Stimulated activated CD4-positive, alpha-beta T cell treated with anti-CD3 and anti-CD28 coated beads, Interleukin-2, amount 100 ng/mL, for 24 hours (primary cell): ENCODE measurements at regions not wholly inside any gene's neighbourhood (a gene's known extent, or its start where the extent isn't known, plus 50 kb on each side); places are given as distances from the start of the nearest gene placed in this dataset.
"Not testable (repeated sequence)": the region's sequence is repeated elsewhere in the genome, so short reads cannot be mapped to it uniquely, and the experiment has no call there.

Source experiments
- DNase-seq, 2 donors: peaks; one replicate each; pipeline ENCODE4 v3.0.0-alpha.2; 2020

GRCh38 chr20:40019510-40019909 is 669.5 kb downstream of the MAFB start:
- DNase-seq: no peak

- DNase-seq: no peak
Observed at GRCh38 chr20:40017765-40018164, 671.3 kb downstream of the MAFB start.

- DNase-seq: no peak
Observed at GRCh38 chr20:40016890-40017289, 672.1 kb downstream of the MAFB start.

GRCh38 chr20:40016392-40016791 is 672.6 kb downstream of the MAFB start:
- DNase-seq: no peak

- DNase-seq: not testable (repeated sequence)
Observed at GRCh38 chr20:40012026-40012425, 677.0 kb downstream of the MAFB start.

GRCh38 chr20:40010483-40010882 is 678.6 kb downstream of the MAFB start:
- no peak for DNase-seq

- DNase-seq: no peak
Observed at GRCh38 chr20:40009542-40009941, 679.5 kb downstream of the MAFB start.

- no peak for DNase-seq
Observed at GRCh38 chr20:40008177-40008576, 680.9 kb downstream of the MAFB start.

- DNase-seq: no peak
Observed at GRCh38 chr20:40006168-40006860, 682.7 kb downstream of the MAFB start.

- DNase-seq: not testable (repeated sequence)
Observed at GRCh38 chr20:40004092-40004491, 684.9 kb downstream of the MAFB start.

GRCh38 chr20:39993742-39994141 is 695.3 kb downstream of the MAFB start:
- no peak for DNase-seq

- no peak for DNase-seq
Observed at GRCh38 chr20:39990692-39991091, 698.3 kb downstream of the MAFB start.

- no peak for DNase-seq
Observed at GRCh38 chr20:39988991-39989390, 700.0 kb downstream of the MAFB start.

- no peak for DNase-seq
Observed at GRCh38 chr20:39986173-39986904, 702.7 kb downstream of the MAFB start.

- DNase-seq: no peak
Observed at GRCh38 chr20:39985271-39985827, 703.7 kb downstream of the MAFB start.

- no peak for DNase-seq
Observed at GRCh38 chr20:39983655-39984054, 705.4 kb downstream of the MAFB start.

GRCh38 chr20:39983183-39983582 is 705.9 kb downstream of the MAFB start:
- DNase-seq: no peak

GRCh38 chr20:39974966-39975501 is 714.0 kb downstream of the MAFB start:
- no peak for DNase-seq

- no peak for DNase-seq
Observed at GRCh38 chr20:39968495-39968894, 720.5 kb downstream of the MAFB start.

GRCh38 chr20:39967806-39968205 is 721.2 kb downstream of the MAFB start:
- DNase-seq: no peak

- no peak for DNase-seq
Observed at GRCh38 chr20:39961637-39962244, 727.3 kb downstream of the MAFB start.

GRCh38 chr20:39960522-39961428 is 728.3 kb downstream of the MAFB start:
- DNase-seq: no peak
